ENCODE measurements at regions not wholly inside any gene's neighbourhood (a gene's known extent, or its start where the extent isn't known, plus 50 kb on each side); places are given as distances from the start of the nearest gene placed in this dataset.

GRCh38 chr2:236862526-236862925, 223.2 kb upstream of the COPS8 start:
- TF ChIP-seq CTCF (conservative IDR thresholded peaks at IDR 0.05) (no peak), EZH2 (IDR thresholded peaks at IDR 0.05; ENCODE audit: low read depth) (no peak)
